HG03159 (cell line): ENCODE measurements at regions not wholly inside any gene's neighbourhood (a gene's known extent, or its start where the extent isn't known, plus 50 kb on each side); places are given as distances from the start of the nearest gene placed in this dataset.

Experiments used
- ATAC-seq: cut with Tn5 transposase; IDR thresholded peaks from one replicate; pipeline ENCODE4 v1.9.1; 2021; ENCODE audit warnings: mild to moderate bottlenecking, moderate library complexity; ENCODE audit not compliant: unreplicated experiment

DNA sequence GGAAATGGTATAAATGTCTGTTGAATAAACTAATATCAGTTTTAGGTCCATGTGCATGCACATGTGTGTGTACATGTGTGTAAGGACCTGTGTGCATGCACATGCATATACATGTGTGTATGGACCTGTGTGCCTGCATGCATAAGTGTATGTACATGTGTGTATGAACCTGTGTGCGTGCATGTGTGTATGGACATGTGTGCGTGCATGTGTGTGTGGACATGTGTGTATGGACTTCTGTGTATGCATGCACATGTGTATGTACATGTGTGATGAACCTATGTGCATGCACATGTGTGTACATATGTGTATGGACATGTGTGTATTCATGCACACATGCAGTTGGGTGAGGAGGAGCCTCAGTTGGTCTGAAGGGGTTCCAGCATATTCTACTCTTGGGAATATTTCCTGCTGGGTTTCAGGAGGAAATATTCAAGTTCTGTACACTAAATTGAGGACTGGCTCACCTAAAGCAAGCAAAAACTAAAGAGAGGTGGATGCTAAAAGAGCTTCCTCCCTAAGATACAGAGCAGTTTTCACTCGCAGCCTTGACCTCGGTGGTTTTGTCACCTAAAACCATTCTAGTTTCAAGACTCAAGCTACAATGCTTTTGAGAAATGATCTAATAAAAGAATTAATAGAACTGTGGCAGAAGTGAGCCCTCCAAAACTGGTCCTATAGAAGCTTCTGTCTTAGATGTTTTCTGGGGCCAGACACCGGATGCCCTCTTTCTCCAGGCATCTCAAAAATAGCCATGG is 742.8 kb downstream of the MAFB start:
- ATAC-seq: peak; percentile 53

DNA sequence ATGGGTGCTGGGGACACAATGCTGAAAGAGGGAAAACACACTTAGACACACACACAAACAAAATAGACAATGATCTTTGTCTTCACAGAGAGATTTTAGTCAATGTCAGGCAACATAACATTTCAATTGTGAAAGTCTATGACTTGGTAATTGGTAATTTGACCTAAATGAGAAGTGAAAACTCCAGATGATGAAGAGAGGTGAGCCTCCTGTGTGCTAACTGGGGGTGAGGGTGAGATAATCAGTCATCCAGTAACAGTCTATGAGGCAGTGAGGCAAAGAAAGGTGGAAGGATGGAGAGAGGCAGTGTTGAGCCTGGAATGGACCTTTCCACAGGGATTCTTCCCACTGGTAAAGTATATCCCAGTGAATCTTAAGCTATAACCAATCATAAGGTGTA is 744.2 kb downstream of the MAFB start:
- no peak for ATAC-seq

DNA sequence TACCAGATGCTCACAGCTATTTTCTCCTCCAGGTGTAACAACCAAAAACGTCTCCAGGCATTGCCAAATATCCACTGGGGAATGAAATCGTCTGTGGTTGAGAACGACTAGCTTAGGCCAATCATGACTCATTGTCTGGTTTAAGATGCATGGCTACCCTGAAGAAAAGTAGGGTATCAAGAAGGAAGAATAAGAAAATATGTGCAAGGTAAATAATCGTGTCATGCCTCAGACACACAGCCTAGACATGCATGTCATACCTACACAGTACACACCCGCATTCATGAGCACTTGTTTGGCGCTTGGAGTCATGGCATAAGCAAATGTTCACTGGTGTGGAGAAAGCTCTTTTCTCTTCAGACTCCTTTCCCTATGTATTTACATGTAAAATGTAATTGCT is 745.7 kb downstream of the MAFB start:
- no peak for ATAC-seq

DNA sequence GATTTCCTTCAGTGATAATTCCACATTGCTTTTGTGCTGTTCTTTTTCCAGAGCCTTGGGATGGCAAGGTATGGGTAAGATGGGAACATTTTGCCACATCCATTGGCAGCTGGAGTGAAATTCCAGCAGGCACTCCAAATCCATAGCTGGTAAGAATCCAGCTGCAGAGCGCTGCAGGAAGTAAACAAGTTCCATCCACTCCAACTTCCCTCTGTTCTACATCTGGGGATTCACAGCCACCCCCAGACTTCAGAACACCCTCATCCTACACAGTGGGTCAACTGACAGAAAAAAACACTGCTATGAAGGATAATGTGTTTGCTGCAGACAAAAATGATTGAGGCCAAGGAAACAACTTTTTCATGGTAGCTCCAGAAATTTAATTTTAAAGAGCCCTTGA is 747.8 kb downstream of the MAFB start:
- no peak for ATAC-seq

DNA sequence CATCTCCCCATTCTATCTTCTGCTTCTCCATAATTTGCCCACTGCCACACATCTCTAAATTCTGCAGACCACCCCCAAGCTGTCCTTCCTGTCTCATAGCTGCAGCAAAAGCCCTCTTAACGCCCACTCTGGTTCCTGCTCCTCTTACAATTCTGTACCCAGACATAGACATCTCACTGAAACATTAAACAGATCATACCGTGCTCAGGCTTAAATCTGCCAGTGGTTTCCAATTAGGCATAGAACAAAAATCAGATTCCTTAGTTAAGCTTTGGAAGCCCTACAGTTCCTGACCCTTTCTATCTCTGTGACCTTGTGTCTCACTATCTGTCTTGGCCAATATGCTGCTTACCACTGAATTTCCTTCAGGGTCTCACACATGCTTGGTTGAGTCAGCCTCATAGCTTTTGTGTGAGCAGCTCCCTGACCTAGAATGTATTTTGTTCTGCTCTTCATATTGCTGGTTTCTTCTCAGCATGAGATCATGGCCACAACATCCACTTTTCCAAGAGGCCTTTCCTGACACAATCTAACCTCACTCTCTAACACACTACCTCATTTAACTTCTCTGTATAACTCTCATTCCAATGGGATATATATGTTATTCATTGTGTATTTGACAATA is 749.7 kb downstream of the MAFB start:
- no peak for ATAC-seq

DNA sequence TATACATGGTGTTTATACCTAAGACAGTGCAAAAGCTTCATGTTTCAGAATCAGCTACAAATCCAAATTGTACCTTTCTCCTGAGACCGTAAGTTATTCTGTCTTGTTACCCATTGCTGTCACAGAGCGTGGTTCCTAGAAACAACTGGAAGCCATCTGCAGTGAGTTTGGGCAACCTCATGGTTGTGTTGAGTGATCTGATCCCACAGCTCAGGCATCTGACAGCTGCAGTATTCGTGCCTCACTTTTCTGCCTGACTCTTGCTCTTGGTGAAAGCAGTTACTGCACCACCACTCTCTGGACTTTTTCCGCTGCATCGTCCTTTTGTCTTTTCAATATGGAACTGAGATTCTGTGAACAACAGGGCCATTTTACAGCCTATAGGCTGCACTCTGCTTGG is 752.6 kb downstream of the MAFB start:
- no peak for ATAC-seq

DNA sequence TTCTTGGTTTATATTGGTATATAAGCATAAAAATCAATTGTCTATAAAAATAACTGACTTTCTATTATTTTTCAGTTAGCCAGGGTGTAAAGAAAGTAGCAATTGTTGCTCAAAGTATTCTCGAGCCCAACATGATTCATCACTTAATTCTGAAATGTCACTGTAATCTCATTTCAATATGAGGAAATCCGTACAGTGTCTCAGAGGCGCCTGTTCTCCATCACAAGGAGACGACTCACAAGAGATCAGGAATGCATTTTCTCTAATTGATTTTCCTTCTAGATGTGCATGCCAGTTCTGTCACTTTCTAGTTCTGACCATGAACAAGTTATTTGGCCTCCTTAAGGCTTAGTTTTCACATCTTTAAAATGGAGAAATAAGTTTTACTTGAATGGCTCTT is 753.1 kb downstream of the MAFB start:
- ATAC-seq: no peak

DNA sequence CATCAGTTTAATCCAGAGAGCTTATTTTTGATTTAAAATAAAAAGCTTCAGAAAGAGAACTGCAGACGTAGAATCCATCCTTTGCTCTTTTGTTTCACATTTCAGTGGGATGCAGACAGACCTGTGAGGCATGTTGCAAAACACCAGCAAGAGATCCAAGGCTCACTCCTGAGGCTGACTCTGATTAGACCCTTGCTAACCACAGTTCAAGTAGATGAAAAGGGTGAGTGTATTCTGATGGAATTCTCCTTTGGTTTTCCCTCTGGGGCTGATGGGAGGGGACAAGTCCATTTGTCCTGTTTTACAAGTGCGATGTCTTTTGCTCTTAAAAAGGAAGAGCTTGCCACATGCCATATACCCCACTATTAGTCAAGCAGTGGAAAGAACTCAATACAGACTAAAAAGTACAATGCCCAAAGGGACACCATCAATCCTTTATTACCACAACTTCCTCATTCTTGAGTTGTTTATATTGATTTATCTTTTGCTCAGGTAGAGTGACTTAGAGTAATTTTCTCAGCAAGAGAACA is 772.7 kb downstream of the MAFB start:
- ATAC-seq: no peak

DNA sequence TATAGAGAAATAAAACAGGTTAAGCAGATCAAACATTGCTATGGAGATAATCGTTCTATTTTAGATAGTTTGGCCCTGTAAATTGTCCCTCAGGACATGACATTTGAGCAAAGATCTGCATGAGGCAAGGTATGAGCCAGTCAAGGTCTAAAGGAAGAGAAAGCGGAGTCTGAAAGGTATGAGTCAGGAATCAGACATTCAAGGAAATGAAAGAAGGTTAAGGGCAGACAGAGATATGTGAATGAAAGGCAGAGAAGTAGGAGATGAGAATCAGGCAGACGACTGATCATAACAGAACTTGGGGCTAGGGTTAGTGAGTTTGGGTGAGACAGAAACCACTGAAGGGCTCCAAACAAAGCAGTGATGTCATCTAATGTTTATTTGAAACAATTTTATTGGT is 775.8 kb downstream of the MAFB start:
- no peak for ATAC-seq

DNA sequence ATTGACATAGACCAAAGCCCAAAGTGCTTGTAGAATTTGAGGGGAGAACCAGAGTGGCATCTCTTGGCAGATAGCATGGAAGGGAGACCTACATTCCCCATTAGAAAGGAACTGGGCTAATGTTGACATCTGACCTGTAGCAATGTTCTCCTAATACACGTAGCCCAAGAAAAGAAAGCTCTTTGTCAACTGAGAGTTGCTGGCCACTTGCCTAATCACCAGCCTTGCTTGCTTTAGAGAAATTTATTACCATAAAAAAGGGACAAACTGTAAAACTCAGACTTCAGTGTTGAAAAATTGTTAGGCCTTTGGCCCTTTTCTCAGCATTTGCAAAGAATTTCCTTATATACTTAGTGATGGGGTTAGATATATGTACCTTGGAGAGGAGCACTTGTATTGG is 777.5 kb downstream of the MAFB start:
- ATAC-seq: no peak

DNA sequence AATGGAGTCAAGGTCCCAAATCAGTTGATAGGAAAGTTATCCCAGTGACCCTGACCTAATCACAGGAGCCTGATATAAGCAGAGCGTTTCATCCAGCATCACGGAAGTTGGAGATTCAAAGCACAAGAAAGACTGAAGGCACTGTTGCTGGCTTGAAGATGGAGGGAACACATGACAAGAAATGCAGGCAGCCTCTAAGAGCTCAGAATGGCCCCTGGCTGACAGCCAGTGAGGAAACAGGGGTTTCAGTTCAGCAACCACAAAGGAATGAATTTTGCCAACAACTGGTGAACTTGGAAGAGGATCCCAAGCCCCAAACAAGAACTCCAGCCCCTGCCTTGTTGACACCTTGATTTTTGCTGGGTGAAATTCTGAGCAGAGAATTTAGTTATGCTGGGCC is 778.5 kb downstream of the MAFB start:
- no peak for ATAC-seq

DNA sequence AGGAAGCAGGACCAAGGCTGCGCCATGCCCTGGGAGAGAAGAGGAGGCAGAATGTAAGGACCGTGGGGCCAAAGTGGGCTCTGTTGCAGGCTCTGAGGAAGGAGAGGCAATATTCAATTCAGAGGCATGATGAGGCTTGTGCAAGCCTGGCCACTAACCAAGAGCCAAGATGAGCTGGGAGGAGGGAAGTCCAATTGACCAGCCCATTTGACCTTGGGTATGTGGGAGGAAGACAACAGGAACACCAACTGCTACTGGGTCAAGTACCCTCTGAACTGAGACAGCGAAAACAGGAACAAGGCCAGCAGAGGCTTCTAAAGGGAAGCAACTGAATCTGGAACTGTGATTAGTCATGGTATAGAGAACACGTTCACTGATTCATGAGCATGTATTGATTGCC is 779.6 kb downstream of the MAFB start:
- no peak for ATAC-seq

DNA sequence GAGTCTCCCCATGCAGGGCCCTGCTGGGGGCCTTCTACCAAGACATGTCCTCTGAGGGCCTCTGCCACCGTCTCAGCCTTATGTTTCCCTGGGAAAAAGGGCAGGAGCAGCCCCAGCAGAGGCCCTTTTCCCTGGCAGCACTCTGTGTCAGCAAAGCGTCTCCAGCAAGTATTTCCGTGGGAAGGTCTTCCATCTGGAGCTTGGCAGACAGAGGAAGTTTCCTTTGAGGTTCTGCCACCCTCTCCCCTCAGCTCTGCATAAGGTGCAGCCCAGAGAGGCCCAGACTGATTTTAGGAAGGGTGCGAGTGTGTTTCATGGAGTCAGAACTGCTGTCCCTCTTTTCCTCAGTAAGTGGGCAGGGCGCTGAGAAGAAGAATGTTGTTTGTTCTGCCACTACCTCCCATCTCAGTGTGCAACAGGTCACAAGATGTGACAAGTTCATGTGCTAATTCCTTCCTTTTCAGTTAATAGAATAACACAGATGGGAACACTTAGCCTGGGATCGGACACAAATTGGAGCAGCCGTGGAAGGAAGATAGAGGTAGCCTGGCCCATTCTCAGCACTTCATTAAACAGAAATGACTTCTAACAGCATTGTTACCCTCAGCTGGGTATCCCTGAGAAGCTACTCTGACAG is 784.4 kb downstream of the MAFB start:
- ATAC-seq: no peak

DNA sequence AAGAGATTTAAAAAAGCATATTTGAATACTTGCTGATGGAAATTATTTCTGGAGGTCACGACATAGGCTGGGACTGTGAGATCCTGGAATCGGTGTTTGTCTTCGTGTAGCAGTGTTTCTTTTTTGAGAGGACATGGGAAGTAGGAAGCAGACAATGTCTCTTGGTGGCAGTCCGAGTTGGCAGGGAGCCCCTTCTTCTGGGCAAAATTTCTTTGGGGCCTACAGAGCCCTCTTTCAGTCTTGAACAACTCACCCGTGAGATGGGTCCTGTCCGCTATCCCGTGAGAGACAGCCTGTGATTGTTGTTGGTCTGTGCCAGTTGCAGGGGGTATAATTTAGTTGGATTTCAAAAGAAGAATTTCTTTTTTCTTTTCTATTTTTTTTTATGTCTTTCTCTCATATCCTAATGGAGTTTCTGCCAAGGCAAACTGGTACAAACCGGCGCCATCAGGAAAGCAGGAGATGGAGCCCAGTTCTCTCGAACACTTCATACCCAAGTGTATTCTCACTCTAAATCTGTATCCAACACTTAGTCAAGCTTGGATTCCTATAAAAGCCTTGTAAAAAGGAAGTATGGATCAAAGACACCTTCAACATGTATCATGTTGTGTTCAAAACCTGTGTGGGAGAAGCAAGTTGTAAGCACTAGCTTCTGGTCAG is 785.1 kb downstream of the MAFB start:
- no peak for ATAC-seq

DNA sequence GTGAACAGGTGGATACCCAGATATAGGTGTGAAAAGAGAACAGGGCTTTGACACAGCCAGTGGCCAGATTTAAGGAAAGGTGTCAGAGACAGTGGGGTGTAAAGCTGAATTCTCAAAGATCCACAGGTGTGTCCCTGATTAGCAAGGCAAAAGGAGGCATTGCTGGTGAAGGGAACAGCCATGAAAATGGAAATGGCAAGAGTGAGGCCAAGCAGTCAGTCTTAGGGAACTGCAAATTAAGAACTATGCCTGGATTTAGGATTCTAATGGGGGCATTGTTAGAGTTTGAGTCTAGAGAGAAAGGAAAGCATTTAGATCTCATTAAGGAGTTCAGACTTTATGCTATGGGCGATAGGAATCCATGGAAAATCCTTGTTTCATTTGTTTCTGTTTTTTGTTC is 789.2 kb downstream of the MAFB start:
- ATAC-seq: no peak

DNA sequence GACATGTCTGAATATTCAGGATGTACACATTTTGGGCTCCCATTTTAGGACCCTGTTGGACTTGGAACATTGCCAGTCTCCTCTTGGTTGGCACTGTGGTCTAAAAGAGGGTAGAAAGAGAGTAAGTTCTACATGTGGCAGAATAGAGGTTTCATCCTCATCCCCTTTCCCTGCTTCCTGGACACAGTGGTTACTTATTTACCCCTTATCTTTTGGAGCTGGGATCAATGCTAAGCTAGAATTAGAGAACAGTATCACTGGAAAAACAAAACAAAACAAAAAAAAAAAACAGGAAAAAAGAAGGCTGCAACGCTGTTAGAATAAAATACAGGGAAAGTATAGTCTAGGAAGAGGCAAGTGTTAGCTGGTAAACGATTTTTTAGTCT is 790.6 kb downstream of the MAFB start:
- ATAC-seq: no peak

DNA sequence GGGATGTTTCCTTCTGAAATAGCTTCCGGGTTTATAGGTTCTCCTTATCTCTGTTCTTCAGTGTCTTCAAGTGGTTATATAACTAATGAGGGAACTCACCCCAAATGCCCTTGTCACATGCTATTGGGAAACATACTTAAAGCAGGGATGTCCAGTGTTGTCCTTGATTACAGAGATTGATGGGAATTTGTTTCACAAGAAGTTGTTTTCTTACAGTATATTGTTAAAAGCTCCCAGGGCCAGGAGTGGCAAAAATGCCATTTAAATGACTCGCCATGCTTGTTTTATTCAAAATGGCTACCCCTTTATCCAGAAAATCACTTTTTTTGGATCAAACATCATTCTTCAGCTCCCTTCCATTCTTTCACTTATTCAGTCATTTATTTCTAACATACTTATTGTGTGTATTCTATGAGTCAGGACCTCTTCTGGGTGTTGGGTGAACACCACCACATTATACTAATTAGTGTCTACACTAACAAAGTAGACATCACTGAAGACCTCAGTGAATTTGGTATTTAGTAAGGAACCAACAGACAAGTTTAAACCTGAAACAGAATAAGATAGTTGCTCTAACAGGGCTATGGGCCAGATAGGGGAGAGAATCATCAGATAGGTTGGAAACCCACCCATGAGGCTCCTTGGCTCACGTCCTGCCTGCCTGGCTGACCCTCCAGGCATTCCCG is 791.1 kb downstream of the MAFB start:
- ATAC-seq: no peak

DNA sequence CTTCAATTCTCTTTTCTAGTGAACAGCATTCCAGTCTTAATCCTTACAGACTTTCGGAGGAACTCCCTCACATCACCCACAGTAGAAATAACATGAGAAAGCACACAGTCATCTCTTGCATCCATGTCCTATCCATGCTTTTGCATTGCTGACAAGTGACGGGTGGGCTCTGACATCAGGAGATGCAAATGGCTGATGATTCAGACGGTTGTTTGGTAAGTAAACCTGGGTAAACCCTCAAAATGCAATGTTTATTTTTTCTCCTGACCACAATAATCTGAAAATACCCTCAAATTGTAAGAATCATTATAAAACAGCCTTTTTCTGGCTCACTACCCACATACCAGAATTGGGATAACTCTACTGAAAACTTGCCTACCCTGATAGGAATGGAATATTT is 792.0 kb downstream of the MAFB start:
- ATAC-seq: no peak

DNA sequence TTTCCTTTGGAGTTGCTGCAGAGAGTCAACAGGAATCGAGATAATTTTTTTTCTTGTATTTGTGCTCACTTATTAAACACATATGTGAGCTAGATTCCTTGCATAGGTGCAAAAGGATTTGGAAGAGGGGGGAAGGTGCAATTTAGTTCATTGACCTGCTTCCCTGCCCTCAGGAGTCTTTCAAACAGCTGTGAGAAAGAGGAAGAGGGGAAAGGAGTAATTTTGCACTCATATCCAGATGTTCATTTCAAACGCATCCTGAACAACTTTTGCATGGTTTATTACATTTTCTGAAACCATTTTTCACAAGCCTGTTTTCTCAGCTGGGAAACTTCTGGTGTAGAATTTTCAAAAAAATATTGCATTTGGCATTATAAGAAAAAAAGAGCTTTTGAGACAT is 795.0 kb downstream of the MAFB start:
- ATAC-seq: no peak

DNA sequence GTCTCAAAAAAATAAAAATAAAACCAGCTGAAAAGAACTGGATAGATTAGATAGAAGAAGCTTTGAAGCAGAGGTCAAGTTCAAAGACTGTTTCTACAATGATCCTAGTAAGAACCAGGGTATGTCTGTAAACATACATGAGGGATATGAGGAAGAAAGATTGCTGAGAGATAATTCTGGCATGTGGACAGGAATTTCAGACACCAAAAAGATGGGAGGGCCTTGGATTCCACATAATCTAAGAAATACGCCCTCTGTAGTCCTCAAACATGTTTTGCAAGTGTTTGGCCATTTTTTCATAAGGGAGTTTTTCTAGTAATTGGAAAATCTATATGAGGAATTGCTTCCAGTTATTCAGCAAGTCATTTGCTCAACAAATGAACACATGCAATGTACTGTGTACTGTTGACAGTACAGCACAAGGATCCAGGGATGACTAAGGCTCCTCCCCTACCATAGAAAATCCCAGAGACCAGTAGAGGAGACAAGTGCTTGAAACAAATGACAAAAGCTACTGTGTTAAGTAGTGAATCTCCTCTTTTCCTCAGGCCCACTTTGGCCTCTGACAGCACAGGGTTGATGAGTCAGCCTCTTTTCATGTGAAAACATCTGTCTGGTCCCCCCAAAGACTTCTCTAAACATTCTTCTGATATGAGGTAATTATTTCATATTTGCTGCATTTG is 795.9 kb downstream of the MAFB start:
- no peak for ATAC-seq

DNA sequence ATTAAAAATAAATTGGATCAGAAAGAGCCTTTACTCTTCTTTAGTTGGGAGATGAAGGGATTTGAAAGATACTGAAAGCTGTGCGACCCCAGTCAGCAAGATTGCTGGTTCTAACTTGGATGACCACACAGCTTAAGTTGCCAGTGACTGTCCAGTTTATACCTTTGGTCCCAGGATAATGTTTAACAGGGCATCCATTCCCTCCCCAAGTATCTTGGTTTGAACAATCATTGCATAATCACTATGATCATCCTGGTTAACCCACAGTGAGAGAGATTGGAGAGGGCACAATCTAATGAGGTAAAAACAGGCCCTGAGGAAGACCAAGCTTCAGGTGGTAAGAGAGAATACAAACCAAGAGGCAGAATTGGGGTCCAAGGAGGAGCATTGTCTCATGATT is 798.3 kb downstream of the MAFB start:
- no peak for ATAC-seq
